HEK293 (cell line): ENCODE measurements at regions not wholly inside any gene's neighbourhood (a gene's known extent, or its start where the extent isn't known, plus 50 kb on each side); places are given as distances from the start of the nearest gene placed in this dataset.

ENCODE experiments used
- SP2 ChIP-seq: fragments of 450-650 bp; formaldehyde crosslinking; IDR thresholded peaks from 2 replicates; pipeline ENCODE4 v1.5.1; 2016; ENCODE audit warnings: missing biosample characterization, missing genetic modification characterization
- ZNF24 ChIP-seq: fragments of 450-650 bp; formaldehyde crosslinking; IDR thresholded peaks from 2 replicates; pipeline ENCODE4 v1.5.1; 2016; ENCODE audit warnings: missing biosample characterization, missing genetic modification characterization
- ZNF366 ChIP-seq: fragments of 450-650 bp; formaldehyde crosslinking; conservative IDR thresholded peaks from 2 replicates; pipeline ENCODE4 v1.5.1; 2016; ENCODE audit warnings: missing biosample characterization, missing genetic modification characterization
- TF ChIP-seq, protein P1 (sequence below): fragments of 450-650 bp; formaldehyde crosslinking; IDR thresholded peaks from 2 replicates; pipeline ENCODE4 v1.5.1; 2016; ENCODE audit warnings: missing biosample characterization, missing genetic modification characterization
- TF ChIP-seq, protein P2 (sequence below): fragments of 450-650 bp; formaldehyde crosslinking; IDR thresholded peaks from 2 replicates; pipeline ENCODE4 v1.5.1; 2016; ENCODE audit warnings: missing biosample characterization, missing genetic modification characterization
- TF ChIP-seq, protein P3 (sequence below): fragments of 450-650 bp; formaldehyde crosslinking; IDR thresholded peaks from 2 replicates; pipeline ENCODE4 v1.5.1; 2016; ENCODE audit warnings: missing biosample characterization, missing genetic modification characterization, low read depth

- TF ChIP-seq SP2 (tag by site-specific recombination) (no peak), ZNF366 (no peak), ZNF24 (tag by site-specific recombination) (no peak)
- TF ChIP-seq, protein P1, sequence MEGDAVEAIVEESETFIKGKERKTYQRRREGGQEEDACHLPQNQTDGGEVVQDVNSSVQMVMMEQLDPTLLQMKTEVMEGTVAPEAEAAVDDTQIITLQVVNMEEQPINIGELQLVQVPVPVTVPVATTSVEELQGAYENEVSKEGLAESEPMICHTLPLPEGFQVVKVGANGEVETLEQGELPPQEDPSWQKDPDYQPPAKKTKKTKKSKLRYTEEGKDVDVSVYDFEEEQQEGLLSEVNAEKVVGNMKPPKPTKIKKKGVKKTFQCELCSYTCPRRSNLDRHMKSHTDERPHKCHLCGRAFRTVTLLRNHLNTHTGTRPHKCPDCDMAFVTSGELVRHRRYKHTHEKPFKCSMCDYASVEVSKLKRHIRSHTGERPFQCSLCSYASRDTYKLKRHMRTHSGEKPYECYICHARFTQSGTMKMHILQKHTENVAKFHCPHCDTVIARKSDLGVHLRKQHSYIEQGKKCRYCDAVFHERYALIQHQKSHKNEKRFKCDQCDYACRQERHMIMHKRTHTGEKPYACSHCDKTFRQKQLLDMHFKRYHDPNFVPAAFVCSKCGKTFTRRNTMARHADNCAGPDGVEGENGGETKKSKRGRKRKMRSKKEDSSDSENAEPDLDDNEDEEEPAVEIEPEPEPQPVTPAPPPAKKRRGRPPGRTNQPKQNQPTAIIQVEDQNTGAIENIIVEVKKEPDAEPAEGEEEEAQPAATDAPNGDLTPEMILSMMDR (tag by site-specific recombination) = no peak
- TF ChIP-seq, protein P2, sequence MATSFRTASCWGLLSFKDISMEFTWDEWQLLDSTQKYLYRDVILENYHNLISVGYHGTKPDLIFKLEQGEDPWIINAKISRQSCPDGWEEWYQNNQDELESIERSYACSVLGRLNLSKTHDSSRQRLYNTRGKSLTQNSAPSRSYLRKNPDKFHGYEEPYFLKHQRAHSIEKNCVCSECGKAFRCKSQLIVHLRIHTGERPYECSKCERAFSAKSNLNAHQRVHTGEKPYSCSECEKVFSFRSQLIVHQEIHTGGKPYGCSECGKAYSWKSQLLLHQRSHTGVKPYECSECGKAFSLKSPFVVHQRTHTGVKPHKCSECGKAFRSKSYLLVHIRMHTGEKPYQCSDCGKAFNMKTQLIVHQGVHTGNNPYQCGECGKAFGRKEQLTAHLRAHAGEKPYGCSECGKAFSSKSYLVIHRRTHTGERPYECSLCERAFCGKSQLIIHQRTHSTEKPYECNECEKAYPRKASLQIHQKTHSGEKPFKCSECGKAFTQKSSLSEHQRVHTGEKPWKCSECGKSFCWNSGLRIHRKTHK (tag by site-specific recombination) = no peak
- TF ChIP-seq, protein P3, sequence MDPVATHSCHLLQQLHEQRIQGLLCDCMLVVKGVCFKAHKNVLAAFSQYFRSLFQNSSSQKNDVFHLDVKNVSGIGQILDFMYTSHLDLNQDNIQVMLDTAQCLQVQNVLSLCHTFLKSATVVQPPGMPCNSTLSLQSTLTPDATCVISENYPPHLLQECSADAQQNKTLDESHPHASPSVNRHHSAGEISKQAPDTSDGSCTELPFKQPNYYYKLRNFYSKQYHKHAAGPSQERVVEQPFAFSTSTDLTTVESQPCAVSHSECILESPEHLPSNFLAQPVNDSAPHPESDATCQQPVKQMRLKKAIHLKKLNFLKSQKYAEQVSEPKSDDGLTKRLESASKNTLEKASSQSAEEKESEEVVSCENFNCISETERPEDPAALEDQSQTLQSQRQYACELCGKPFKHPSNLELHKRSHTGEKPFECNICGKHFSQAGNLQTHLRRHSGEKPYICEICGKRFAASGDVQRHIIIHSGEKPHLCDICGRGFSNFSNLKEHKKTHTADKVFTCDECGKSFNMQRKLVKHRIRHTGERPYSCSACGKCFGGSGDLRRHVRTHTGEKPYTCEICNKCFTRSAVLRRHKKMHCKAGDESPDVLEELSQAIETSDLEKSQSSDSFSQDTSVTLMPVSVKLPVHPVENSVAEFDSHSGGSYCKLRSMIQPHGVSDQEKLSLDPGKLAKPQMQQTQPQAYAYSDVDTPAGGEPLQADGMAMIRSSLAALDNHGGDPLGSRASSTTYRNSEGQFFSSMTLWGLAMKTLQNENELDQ (tag by site-specific recombination) = no peak
Measured at GRCh38 chr12:25822281-25822680, 136.2 kb upstream of the RASSF8 start.
